ENCODE measurements at regions not wholly inside any gene's neighbourhood (a gene's known extent, or its start where the extent isn't known, plus 50 kb on each side); places are given as distances from the start of the nearest gene placed in this dataset.
A peak's percentile ranks its signal among the peaks of the same experiment; 100 is the strongest.

GRCh38 chr22:48980409-48980808 lies 847.3 kb downstream of the BRD1 start:
- no peaks in the 10 kb centered on the region for H3K4me1 ChIP-seq (ENCODE audit: insufficient read depth, low read length, poor library complexity, severe bottlenecking)
- no peaks in the 10 kb centered on the region for H3K27me3 ChIP-seq (ENCODE audit: insufficient read depth, low read length, poor library complexity, severe bottlenecking)
- H3K9me2 ChIP-seq (replicated peaks; ENCODE audit: low read depth, low read length): no peaks in the 10 kb centered on the region
- no peak overlapping the region for H3K9ac ChIP-seq (ENCODE audit: low read depth, low read length, poor library complexity, severe bottlenecking)
- TF ChIP-seq EZH2phosphoT487 (IDR thresholded peaks at IDR 0.05; ENCODE audit: borderline replicate concordance): no peak
- TF ChIP-seq, protein P1, sequence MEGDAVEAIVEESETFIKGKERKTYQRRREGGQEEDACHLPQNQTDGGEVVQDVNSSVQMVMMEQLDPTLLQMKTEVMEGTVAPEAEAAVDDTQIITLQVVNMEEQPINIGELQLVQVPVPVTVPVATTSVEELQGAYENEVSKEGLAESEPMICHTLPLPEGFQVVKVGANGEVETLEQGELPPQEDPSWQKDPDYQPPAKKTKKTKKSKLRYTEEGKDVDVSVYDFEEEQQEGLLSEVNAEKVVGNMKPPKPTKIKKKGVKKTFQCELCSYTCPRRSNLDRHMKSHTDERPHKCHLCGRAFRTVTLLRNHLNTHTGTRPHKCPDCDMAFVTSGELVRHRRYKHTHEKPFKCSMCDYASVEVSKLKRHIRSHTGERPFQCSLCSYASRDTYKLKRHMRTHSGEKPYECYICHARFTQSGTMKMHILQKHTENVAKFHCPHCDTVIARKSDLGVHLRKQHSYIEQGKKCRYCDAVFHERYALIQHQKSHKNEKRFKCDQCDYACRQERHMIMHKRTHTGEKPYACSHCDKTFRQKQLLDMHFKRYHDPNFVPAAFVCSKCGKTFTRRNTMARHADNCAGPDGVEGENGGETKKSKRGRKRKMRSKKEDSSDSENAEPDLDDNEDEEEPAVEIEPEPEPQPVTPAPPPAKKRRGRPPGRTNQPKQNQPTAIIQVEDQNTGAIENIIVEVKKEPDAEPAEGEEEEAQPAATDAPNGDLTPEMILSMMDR (conservative IDR thresholded peaks at IDR 0.05; ENCODE audit: low read length): no peak
- no peaks in the 10 kb centered on the region for H3F3A ChIP-seq (ENCODE audit: low read depth)
- H4K20me1 ChIP-seq (ENCODE audit: insufficient read depth, low read length, poor library complexity, severe bottlenecking): no peaks in the 10 kb centered on the region
- peaks cover 8% of the 10 kb centered on the region; the same call in 1 of the 2 replicates for H3K9me3 ChIP-seq (ENCODE audit: insufficient read depth, low read depth, low read length)
- no peak overlapping the region for H3K4me2 ChIP-seq (ENCODE audit: low read depth, low read length, poor library complexity, severe bottlenecking)
- H2AFZ ChIP-seq (ENCODE audit: low read length): no peak overlapping the region
- no peaks in the 10 kb centered on the region for H3K36me3 ChIP-seq (ENCODE audit: insufficient read depth, low read length)
- H3K4me3 ChIP-seq (ENCODE audit: low read length, poor library complexity, severe bottlenecking): no peak overlapping the region
- no peaks in the 10 kb centered on the region for H3K79me2 ChIP-seq (ENCODE audit: insufficient read depth, low read length)

DNA sequence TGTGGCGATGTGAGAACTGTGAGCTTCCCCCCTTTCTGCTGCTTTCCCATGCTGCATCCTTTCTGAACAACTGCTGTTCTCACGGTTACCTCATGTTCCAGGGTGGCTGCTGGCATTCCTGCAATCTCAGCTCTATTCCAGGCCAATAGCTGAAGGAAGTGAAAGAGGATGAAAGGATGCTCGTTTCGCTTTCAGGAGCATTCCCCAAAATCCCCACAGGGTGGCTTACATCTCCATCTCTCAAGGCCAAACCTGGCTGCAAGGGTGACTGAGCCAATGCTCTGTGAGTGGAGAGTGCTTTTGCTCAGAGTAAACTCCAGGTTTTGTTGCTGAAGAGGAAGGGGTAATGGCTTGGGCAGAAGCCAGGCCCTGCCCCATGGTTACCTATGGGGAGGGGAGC lies 848.2 kb downstream of the BRD1 start:
- Histone ChIP-seq H3K9me3 (ENCODE audit: insufficient read depth, low read depth, low read length) (peaks cover 6% of the 10 kb centered on the region; the same call in 1 of the 2 replicates), H3K27me3 (ENCODE audit: insufficient read depth, low read length, poor library complexity, severe bottlenecking) (no peaks in the 10 kb centered on the region), H3K9ac (ENCODE audit: low read depth, low read length, poor library complexity, severe bottlenecking) (no peak overlapping the region), H3K79me2 (ENCODE audit: insufficient read depth, low read length) (no peaks in the 10 kb centered on the region), H3F3A (ENCODE audit: low read depth) (no peaks in the 10 kb centered on the region), H3K9me2 (replicated peaks; ENCODE audit: low read depth, low read length) (no peaks in the 10 kb centered on the region), H2AFZ (ENCODE audit: low read length) (no peak overlapping the region), H4K20me1 (ENCODE audit: insufficient read depth, low read length, poor library complexity, severe bottlenecking) (no peaks in the 10 kb centered on the region), H3K36me3 (ENCODE audit: insufficient read depth, low read length) (no peaks in the 10 kb centered on the region), H3K4me2 (ENCODE audit: low read depth, low read length, poor library complexity, severe bottlenecking) (no peak overlapping the region), H3K4me3 (ENCODE audit: low read length, poor library complexity, severe bottlenecking) (no peak overlapping the region), H3K4me1 (ENCODE audit: insufficient read depth, low read length, poor library complexity, severe bottlenecking) (no peaks in the 10 kb centered on the region)
- TF ChIP-seq, protein P1 (conservative IDR thresholded peaks at IDR 0.05; ENCODE audit: low read length): peak; percentile 12; the same call in 1 of the 2 replicates
- no peak for TF ChIP-seq EZH2phosphoT487 (IDR thresholded peaks at IDR 0.05; ENCODE audit: borderline replicate concordance)

GRCh38 chr22:48976556-48977535 lies 850.8 kb downstream of the BRD1 start:
- Histone ChIP-seq H4K20me1 (ENCODE audit: insufficient read depth, low read length, poor library complexity, severe bottlenecking) (no peaks in the 10 kb centered on the region), H3K4me2 (ENCODE audit: low read depth, low read length, poor library complexity, severe bottlenecking) (no peak overlapping the region), H3K4me3 (ENCODE audit: low read length, poor library complexity, severe bottlenecking) (no peak overlapping the region), H3K9me3 (ENCODE audit: insufficient read depth, low read depth, low read length) (peaks cover 3% of the 10 kb centered on the region; the same call in 1 of the 2 replicates), H3K9me2 (replicated peaks; ENCODE audit: low read depth, low read length) (no peaks in the 10 kb centered on the region), H3K4me1 (ENCODE audit: insufficient read depth, low read length, poor library complexity, severe bottlenecking) (no peaks in the 10 kb centered on the region), H3K36me3 (ENCODE audit: insufficient read depth, low read length) (no peaks in the 10 kb centered on the region), H3K9ac (ENCODE audit: low read depth, low read length, poor library complexity, severe bottlenecking) (no peak overlapping the region), H2AFZ (ENCODE audit: low read length) (no peak overlapping the region), H3K27me3 (ENCODE audit: insufficient read depth, low read length, poor library complexity, severe bottlenecking) (no peaks in the 10 kb centered on the region), H3F3A (ENCODE audit: low read depth) (no peaks in the 10 kb centered on the region), H3K79me2 (ENCODE audit: insufficient read depth, low read length) (no peaks in the 10 kb centered on the region)
- TF ChIP-seq EZH2phosphoT487 (IDR thresholded peaks at IDR 0.05; ENCODE audit: borderline replicate concordance): no peak
- TF ChIP-seq, protein P1 (conservative IDR thresholded peaks at IDR 0.05; ENCODE audit: low read length): no peak
